ENCODE measurements at regions not wholly inside any gene's neighbourhood (a gene's known extent, or its start where the extent isn't known, plus 50 kb on each side); places are given as distances from the start of the nearest gene placed in this dataset.
"Not testable (repeated sequence)": the region's sequence is repeated elsewhere in the genome, so short reads cannot be mapped to it uniquely, and the experiment has no call there.

DNA sequence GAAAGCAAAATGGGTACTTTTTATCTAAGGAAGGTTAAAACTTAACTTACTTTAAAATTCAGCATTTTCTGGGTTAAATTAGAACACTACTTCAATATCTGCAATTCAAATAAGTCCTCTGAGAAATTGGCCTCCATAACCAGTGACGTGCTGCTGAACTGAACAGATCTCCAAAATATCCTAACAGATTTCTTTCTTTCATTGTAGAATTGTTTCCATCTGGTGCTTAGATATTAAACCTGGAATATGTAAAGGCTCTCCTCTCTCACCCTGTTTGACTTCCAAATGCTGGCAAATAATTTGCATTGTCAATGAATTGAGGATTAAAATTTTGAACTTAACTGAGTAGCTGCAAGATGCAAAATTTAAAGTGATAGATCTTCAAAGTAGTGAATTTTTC, 316.9 kb upstream of the CXADR start:
- Histone ChIP-seq H3K27ac (no peak overlapping the region), H3K27me3 (ENCODE audit: insufficient read depth, low read depth, severe bottlenecking) (peaks cover 22% of the 10 kb centered on the region), H3K9me3 (ENCODE audit: severe bottlenecking) (no peaks in the 10 kb centered on the region), H3K4me3 (ENCODE audit: low read depth, low read length) (no peak overlapping the region), H3K36me3 (no peaks in the 10 kb centered on the region)
- no peak for TF ChIP-seq CTCF (IDR thresholded peaks at IDR 0.05; ENCODE audit: low read depth, low read length)
- DNase-seq, result no peak

GRCh38 chr21:17196623-17197022, 316.2 kb upstream of the CXADR start:
- Histone ChIP-seq H3K36me3 (no peaks in the 10 kb centered on the region), H3K9me3 (ENCODE audit: severe bottlenecking) (no peaks in the 10 kb centered on the region), H3K27me3 (ENCODE audit: insufficient read depth, low read depth, severe bottlenecking) (peaks cover 26% of the 10 kb centered on the region), H3K4me3 (ENCODE audit: low read depth, low read length) (no peak overlapping the region), H3K27ac (no peak overlapping the region)
- no peak for DNase-seq
- TF ChIP-seq CTCF (IDR thresholded peaks at IDR 0.05; ENCODE audit: low read depth, low read length), result no peak

GRCh38 chr21:17197996-17198395, 314.8 kb upstream of the CXADR start:
- Histone ChIP-seq H3K27ac (no peak overlapping the region), H3K27me3 (ENCODE audit: insufficient read depth, low read depth, severe bottlenecking) (peaks cover 26% of the 10 kb centered on the region), H3K36me3 (no peaks in the 10 kb centered on the region), H3K9me3 (ENCODE audit: severe bottlenecking) (no peaks in the 10 kb centered on the region), H3K4me3 (ENCODE audit: low read depth, low read length) (no peak overlapping the region)
- TF ChIP-seq CTCF (IDR thresholded peaks at IDR 0.05; ENCODE audit: low read depth, low read length), result no peak
- DNase-seq, result no peak

DNA sequence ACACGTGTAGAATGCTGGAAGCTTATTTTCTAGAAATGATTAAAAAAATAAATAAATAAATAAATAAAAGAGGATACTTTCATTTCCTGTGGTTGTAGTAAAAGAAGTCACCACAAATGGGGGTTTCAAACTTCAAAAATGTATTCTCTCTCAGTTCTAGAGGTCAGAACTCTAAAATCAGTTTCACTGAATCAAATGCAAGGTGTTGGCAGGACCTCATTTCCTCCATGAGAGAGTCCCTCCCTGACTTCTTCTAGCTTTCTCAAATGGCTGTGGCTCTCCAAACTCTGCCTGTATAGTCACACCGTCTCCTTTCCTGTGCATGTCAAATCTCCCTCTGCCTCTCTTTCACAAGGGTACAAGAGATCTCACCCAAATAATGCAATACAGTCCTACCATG, 312.6 kb upstream of the CXADR start:
- no peak overlapping the region for H3K27ac ChIP-seq
- TF ChIP-seq CTCF (IDR thresholded peaks at IDR 0.05; ENCODE audit: low read depth, low read length), result no peak
- no peaks in the 10 kb centered on the region for H3K9me3 ChIP-seq (ENCODE audit: severe bottlenecking)
- DNase-seq, result no peak
- peaks cover 15% of the 10 kb centered on the region for H3K27me3 ChIP-seq (ENCODE audit: insufficient read depth, low read depth, severe bottlenecking)
- no peak overlapping the region for H3K4me3 ChIP-seq (ENCODE audit: low read depth, low read length)
- H3K36me3 ChIP-seq, result no peaks in the 10 kb centered on the region

GRCh38 chr21:17201741-17202260, 311.0 kb upstream of the CXADR start:
- Histone ChIP-seq H3K27ac (no peak overlapping the region), H3K4me3 (ENCODE audit: low read depth, low read length) (no peak overlapping the region), H3K27me3 (ENCODE audit: insufficient read depth, low read depth, severe bottlenecking) (peaks cover 11% of the 10 kb centered on the region), H3K9me3 (ENCODE audit: severe bottlenecking) (no peaks in the 10 kb centered on the region), H3K36me3 (no peaks in the 10 kb centered on the region)
- TF ChIP-seq CTCF (IDR thresholded peaks at IDR 0.05; ENCODE audit: low read depth, low read length), result no peak
- no peak for DNase-seq

DNA sequence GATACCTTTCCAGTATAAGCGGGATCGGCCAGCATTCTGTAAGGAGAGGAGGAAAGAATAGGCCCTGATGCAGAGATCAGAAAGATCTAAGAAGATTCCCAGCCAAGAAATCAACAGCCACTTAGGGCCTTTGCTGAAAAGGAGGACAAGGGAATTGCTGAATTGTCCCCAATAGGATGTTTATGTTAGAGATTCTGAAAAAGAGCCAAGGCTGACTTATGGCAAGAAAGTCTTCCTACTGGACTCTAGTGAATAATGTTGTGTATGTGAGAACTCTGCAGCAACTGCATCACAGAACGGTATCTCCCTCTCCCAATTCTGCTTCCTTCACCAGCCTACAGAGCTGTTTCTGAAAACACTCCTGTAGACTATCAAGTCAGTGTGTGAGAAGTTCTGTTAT, 298.0 kb upstream of the CXADR start:
- Histone ChIP-seq H3K4me3 (ENCODE audit: low read depth, low read length) (no peak overlapping the region), H3K9me3 (ENCODE audit: severe bottlenecking) (no peaks in the 10 kb centered on the region), H3K36me3 (no peaks in the 10 kb centered on the region), H3K27ac (no peak overlapping the region), H3K27me3 (ENCODE audit: insufficient read depth, low read depth, severe bottlenecking) (peaks cover 18% of the 10 kb centered on the region)
- no peak for TF ChIP-seq CTCF (IDR thresholded peaks at IDR 0.05; ENCODE audit: low read depth, low read length)
- no peak for DNase-seq

DNA sequence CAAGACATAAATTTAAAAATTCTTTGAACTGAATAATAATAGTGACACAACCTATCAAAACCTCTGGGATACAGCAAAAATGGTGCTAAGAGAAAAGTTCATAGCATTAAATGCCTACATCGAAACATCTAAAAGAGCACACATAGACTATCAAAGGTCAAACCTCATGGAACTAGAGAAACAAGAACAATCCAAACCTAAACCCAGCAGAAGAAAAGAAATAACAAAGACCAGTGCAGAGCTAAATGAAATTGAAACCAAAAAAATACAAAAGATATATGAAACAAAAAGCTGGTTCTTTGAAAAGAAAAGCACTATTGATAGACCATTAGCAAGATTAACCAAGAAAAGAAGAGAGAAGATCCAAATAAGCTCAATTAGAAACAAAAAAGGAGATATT, 293.8 kb upstream of the CXADR start:
- peaks cover 14% of the 10 kb centered on the region for H3K27me3 ChIP-seq (ENCODE audit: insufficient read depth, low read depth, severe bottlenecking)
- H3K27ac ChIP-seq; DNase-seq; H3K36me3 ChIP-seq; H3K4me3 ChIP-seq (ENCODE audit: low read depth, low read length); H3K9me3 ChIP-seq (ENCODE audit: severe bottlenecking): not testable (repeated sequence)
